ENCODE measurements at regions not wholly inside any gene's neighbourhood (a gene's known extent, or its start where the extent isn't known, plus 50 kb on each side); places are given as distances from the start of the nearest gene placed in this dataset.
A peak's percentile ranks its signal among the peaks of the same experiment; 100 is the strongest.

GRCh38 chr20:4605166-4605565 lies 81.1 kb upstream of the PRNP start:
- no peak for TF ChIP-seq CTCF (IDR thresholded peaks at IDR 0.05; ENCODE audit: borderline replicate concordance)
- Histone ChIP-seq H3K27me3 (ENCODE audit: low read depth) (peaks cover 7% of the 10 kb centered on the region), H3K27ac (replicated peaks) (no peak overlapping the region), H3K9me3 (replicated peaks) (no peaks in the 10 kb centered on the region), H3K4me3 (no peak overlapping the region), H3K36me3 (no peaks in the 10 kb centered on the region), H3K4me1 (peaks cover 29% of the 10 kb centered on the region)
- no peak for DNase-seq
- intact Hi-C loops (cut with micrococcal nuclease), result loop anchor here (2.0 kb wide), 1 partner anchor 116 kb away; the partner anchor contains the start of gene PRND

GRCh38 chr20:4604580-4604979 lies 81.7 kb upstream of the PRNP start:
- DNase-seq, result no peak
- Histone ChIP-seq H3K36me3 (no peaks in the 10 kb centered on the region), H3K27ac (replicated peaks) (no peak overlapping the region), H3K4me1 (peaks cover 29% of the 10 kb centered on the region), H3K9me3 (replicated peaks) (no peaks in the 10 kb centered on the region), H3K4me3 (no peak overlapping the region), H3K27me3 (ENCODE audit: low read depth) (peaks cover 7% of the 10 kb centered on the region)
- no peak for TF ChIP-seq CTCF (IDR thresholded peaks at IDR 0.05; ENCODE audit: borderline replicate concordance)
- intact Hi-C loops (cut with micrococcal nuclease), result loop anchor here (2.0 kb wide), 1 partner anchor 116 kb away; the partner anchor contains the start of gene PRND

GRCh38 chr20:4603724-4604123 lies 82.5 kb upstream of the PRNP start:
- Histone ChIP-seq H3K9me3 (replicated peaks) (no peaks in the 10 kb centered on the region), H3K27ac (replicated peaks) (peak overlapping the region; percentile 26), H3K27me3 (ENCODE audit: low read depth) (peaks cover 7% of the 10 kb centered on the region), H3K4me1 (peaks cover 29% of the 10 kb centered on the region), H3K36me3 (no peaks in the 10 kb centered on the region), H3K4me3 (no peak overlapping the region)
- TF ChIP-seq CTCF (IDR thresholded peaks at IDR 0.05; ENCODE audit: borderline replicate concordance), result no peak
- intact Hi-C loops (cut with micrococcal nuclease), result loop anchor here (2.0 kb wide), 1 partner anchor 117 kb away; the partner anchor contains the start of gene PRND
- DNase-seq, result no peak

GRCh38 chr20:4602297-4602631 lies 84.0 kb upstream of the PRNP start:
- H3K9me3 ChIP-seq (replicated peaks), result no peaks in the 10 kb centered on the region
- peaks cover 29% of the 10 kb centered on the region for H3K4me1 ChIP-seq
- DNase-seq, result no peak
- TF ChIP-seq CTCF (IDR thresholded peaks at IDR 0.05; ENCODE audit: borderline replicate concordance), result no peak
- no peaks in the 10 kb centered on the region for H3K36me3 ChIP-seq
- intact Hi-C loops (cut with micrococcal nuclease), result no loop called here
- H3K27ac ChIP-seq (replicated peaks), result peak overlapping the region; percentile 70
- peaks cover 7% of the 10 kb centered on the region for H3K27me3 ChIP-seq (ENCODE audit: low read depth)
- H3K4me3 ChIP-seq, result no peak overlapping the region

- DNase-seq, result peak; percentile 72
- intact Hi-C loops (cut with micrococcal nuclease), result no loop called here
Measured at GRCh38 chr20:4601630-4602296, 84.5 kb upstream of the PRNP start.

More at GRCh38 chr20:4601630-4602296, 84.5 kb upstream of the PRNP start:
- Histone ChIP-seq H3K27ac (replicated peaks) (peak overlapping the region; percentile 70), H3K36me3 (no peaks in the 10 kb centered on the region), H3K27me3 (ENCODE audit: low read depth) (peaks cover 7% of the 10 kb centered on the region), H3K4me1 (peaks cover 29% of the 10 kb centered on the region), H3K4me3 (no peak overlapping the region), H3K9me3 (replicated peaks) (no peaks in the 10 kb centered on the region)
- no peak for TF ChIP-seq CTCF (IDR thresholded peaks at IDR 0.05; ENCODE audit: borderline replicate concordance)
